GM20000 (cell line): ENCODE measurements at regions not wholly inside any gene's neighbourhood (a gene's known extent, or its start where the extent isn't known, plus 50 kb on each side); places are given as distances from the start of the nearest gene placed in this dataset.
"Not testable (repeated sequence)": the region's sequence is repeated elsewhere in the genome, so short reads cannot be mapped to it uniquely, and the experiment has no call there.

Experiments used
- DNase-seq: peaks from one replicate; pipeline ENCODE4 v3.0.0; 2012; ENCODE audit warnings: low spot score
- CTCF ChIP-seq: IDR thresholded peaks from 2 replicates; pipeline ENCODE4 v1.5.1; 2012; ENCODE audit warnings: mild to moderate bottlenecking, control low read depth; ENCODE audit errors: extremely low read depth, missing control alignments

- TF ChIP-seq CTCF, result no peak
- DNase-seq, result no peak
Measured at GRCh38 chr1:5119366-5120234, 465.2 kb downstream of the AJAP1 start.

- DNase-seq, result not testable (repeated sequence)
Measured at GRCh38 chr1:5118771-5119170, 464.4 kb downstream of the AJAP1 start.

DNA sequence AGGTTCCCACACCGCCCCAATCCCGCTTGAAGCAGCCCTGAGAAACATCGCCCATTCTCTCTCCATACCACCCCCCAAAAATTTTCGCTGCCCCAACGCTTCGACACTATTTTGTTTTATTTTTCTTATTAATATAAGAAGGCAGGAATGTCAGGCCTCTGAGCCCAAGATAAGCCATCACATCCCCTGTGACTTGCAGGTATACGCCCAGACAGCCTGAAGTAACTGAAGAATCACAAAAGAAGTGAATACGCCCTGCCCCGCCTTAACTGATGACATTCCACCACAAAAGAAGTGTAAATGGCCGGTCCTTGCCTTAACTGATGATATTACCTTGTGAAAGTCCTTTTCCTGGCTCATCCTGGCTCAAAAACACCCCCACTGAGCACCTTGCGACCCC lies 463.9 kb downstream of the AJAP1 start:
- DNase-seq, result not testable (repeated sequence)

- DNase-seq, result no peak
- TF ChIP-seq CTCF, result no peak
Measured at GRCh38 chr1:5111581-5111980, 457.2 kb downstream of the AJAP1 start.

DNA sequence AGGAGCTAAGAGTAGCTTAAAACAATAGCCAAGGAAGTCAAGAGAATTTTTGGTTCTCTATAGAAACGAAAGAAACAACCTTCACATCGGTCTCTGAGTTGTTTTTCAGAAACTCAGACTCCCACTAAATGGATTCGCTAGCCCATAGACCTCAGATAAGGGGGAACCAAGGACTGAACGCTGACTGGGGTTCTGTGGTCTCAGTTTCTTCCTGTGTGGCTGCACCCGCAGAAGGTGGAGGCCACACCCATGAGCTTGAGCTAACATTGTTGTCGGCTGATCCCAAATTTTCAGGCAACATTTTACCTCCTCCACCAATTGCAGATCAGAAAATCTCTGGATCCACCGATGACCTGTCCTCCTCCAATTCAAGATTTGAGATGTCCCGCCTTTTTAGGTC lies 456.1 kb downstream of the AJAP1 start:
- no peak for TF ChIP-seq CTCF
- no peak for DNase-seq

DNA sequence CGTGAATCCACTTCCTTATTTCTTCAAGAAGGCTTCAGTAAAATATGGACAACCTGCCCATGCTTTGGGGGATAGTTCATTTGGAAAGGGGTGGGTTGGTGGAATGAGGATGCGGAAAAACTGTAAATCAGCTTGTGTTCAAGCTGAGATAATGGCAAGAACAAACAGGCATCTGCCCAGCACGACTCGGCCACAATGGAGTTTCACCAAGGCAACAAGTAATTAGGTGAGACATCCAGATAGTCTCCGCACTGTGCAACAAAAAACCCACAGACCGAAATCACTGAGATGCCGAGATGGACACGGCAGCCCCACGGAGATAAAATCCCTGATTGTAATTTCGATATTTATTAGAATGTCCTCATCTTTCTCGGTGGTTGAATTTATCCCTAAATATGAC lies 455.2 kb downstream of the AJAP1 start:
- DNase-seq, result no peak
- TF ChIP-seq CTCF, result no peak

- TF ChIP-seq CTCF, result no peak
- no peak for DNase-seq
Measured at GRCh38 chr1:5108740-5109139, 454.3 kb downstream of the AJAP1 start.

GRCh38 chr1:5105744-5106143 lies 451.3 kb downstream of the AJAP1 start:
- no peak for TF ChIP-seq CTCF
- no peak for DNase-seq
